OCI-LY1 (cell line): ENCODE measurements at regions not wholly inside any gene's neighbourhood (a gene's known extent, or its start where the extent isn't known, plus 50 kb on each side); places are given as distances from the start of the nearest gene placed in this dataset.

Experiments used
- H2AFZ ChIP-seq: fragments of 200-600 bp; sonication (generic), shearing (Covaris generic); 2 replicates; pipeline ENCODE4 v1.6.0; 2014; ENCODE audit warnings: antibody characterized with exemption, mild to moderate bottlenecking, low read length
- H3F3A ChIP-seq: fragments of 200-600 bp; sonication (generic), shearing (Covaris generic); 2 replicates; pipeline ENCODE4 v1.6.0; 2014; ENCODE audit warnings: mild to moderate bottlenecking, antibody characterized with exemption, low read length, moderate library complexity; ENCODE audit not compliant: insufficient read depth
- H3K27ac ChIP-seq: fragments of 200-600 bp; sonication (generic); 2 replicates; pipeline ENCODE4 v1.5.1; 2014; ENCODE audit warnings: low read length, mixed run types, mild to moderate bottlenecking, low read depth; ENCODE audit not compliant: poor library complexity, severe bottlenecking
- H3K27me3 ChIP-seq: fragments of 200-600 bp; sonication (generic); 2 replicates; pipeline ENCODE4 v1.6.0; 2014; ENCODE audit warnings: antibody characterized with exemption, mild to moderate bottlenecking, low read length, moderate library complexity; ENCODE audit not compliant: insufficient read depth
- H3K36me3 ChIP-seq: fragments of 200-600 bp; sonication (generic); 2 replicates; pipeline ENCODE4 v1.6.1; 2014; ENCODE audit warnings: mild to moderate bottlenecking, antibody characterized with exemption, low read length, moderate library complexity, mixed read lengths; ENCODE audit not compliant: insufficient read depth
- H3K4me1 ChIP-seq: fragments of 200-600 bp; sonication (generic); 2 replicates; pipeline ENCODE4 v1.5.1; 2014; ENCODE audit warnings: mild to moderate bottlenecking, low read length, moderate library complexity; ENCODE audit not compliant: insufficient read depth, severe bottlenecking
- H3K4me2 ChIP-seq: fragments of 200-600 bp; sonication (generic), shearing (Covaris generic); 2 replicates; pipeline ENCODE4 v1.6.1; 2014; ENCODE audit warnings: low read length
- H3K4me3 ChIP-seq: fragments of 200-600 bp; sonication (generic); 2 replicates; pipeline ENCODE4 v1.5.1; 2014; ENCODE audit warnings: low read length, low read depth, mild to moderate bottlenecking, mixed read lengths; ENCODE audit not compliant: poor library complexity, severe bottlenecking
- H3K79me2 ChIP-seq: fragments of 200-600 bp; shearing (Covaris generic); 2 replicates; pipeline ENCODE4 v1.6.1; 2016; ENCODE audit warnings: mixed run types, low read length, mixed read lengths; ENCODE audit not compliant: insufficient read depth
- H3K9ac ChIP-seq: fragments of 200-600 bp; sonication (generic), shearing (Covaris generic); 2 replicates; pipeline ENCODE4 v1.6.1; 2014; ENCODE audit warnings: mild to moderate bottlenecking, low read length, mixed read lengths
- H3K9me2 ChIP-seq: fragments of 200-600 bp; sonication (generic), shearing (Covaris generic); 2 replicates; pipeline ENCODE4 v1.6.1; 2014; ENCODE audit warnings: low read depth, mild to moderate bottlenecking, low read length, mixed read lengths
- H3K9me3 ChIP-seq: fragments of 200-600 bp; shearing (Covaris generic); 2 replicates; pipeline ENCODE4 v1.6.1; 2014; ENCODE audit warnings: low read length, mixed read lengths
- H4K20me1 ChIP-seq: fragments of 200-600 bp; sonication (generic), shearing (Covaris generic); 2 replicates; pipeline ENCODE4 v1.6.0; 2016; ENCODE audit warnings: mild to moderate bottlenecking, low read length; ENCODE audit not compliant: insufficient read depth
- EZH2 ChIP-seq: fragments of 200-600 bp; sonication (generic), shearing (Covaris generic); IDR thresholded peaks from 2 replicates; pipeline ENCODE4 v1.8.0; 2017; ENCODE audit warnings: borderline replicate concordance, mixed run types, mild to moderate bottlenecking, antibody characterized with exemption, low read length, moderate library complexity, mixed read lengths
- TF ChIP-seq, protein P1 (sequence below): fragments of 200-600 bp; sonication (generic), shearing (Covaris generic); IDR thresholded peaks from 2 replicates; pipeline ENCODE4 v1.5.1; 2017; ENCODE audit warnings: mild to moderate bottlenecking, antibody characterized with exemption, low read length, moderate library complexity, mixed read lengths

DNA sequence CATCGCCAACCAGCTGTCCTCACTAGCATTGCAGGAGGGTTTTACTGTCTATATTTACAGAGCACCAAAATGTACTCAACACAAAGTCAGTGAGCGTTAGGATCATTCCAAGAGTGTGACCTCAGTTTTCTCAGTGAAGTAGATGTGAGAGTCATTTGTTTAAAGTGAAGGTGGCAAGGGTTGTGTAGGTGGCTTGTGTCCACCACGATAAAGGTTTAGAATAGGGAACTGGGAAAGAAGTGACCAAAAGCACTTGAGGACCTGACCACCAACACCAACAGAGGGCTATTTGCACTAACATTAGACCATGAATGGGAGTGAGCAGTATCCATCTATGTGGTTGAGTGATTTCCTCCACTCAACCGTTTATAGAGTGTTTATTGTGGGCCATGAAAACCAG, 152.5 kb upstream of the POU2AF2 start:
- peaks cover 32% of the 10 kb centered on the region for H3K4me1 ChIP-seq
- no peaks in the 10 kb centered on the region for H4K20me1 ChIP-seq
- no peak for TF ChIP-seq EZH2
- TF ChIP-seq, protein P1, sequence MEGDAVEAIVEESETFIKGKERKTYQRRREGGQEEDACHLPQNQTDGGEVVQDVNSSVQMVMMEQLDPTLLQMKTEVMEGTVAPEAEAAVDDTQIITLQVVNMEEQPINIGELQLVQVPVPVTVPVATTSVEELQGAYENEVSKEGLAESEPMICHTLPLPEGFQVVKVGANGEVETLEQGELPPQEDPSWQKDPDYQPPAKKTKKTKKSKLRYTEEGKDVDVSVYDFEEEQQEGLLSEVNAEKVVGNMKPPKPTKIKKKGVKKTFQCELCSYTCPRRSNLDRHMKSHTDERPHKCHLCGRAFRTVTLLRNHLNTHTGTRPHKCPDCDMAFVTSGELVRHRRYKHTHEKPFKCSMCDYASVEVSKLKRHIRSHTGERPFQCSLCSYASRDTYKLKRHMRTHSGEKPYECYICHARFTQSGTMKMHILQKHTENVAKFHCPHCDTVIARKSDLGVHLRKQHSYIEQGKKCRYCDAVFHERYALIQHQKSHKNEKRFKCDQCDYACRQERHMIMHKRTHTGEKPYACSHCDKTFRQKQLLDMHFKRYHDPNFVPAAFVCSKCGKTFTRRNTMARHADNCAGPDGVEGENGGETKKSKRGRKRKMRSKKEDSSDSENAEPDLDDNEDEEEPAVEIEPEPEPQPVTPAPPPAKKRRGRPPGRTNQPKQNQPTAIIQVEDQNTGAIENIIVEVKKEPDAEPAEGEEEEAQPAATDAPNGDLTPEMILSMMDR, result no peak
- no peaks in the 10 kb centered on the region for H3F3A ChIP-seq
- no peaks in the 10 kb centered on the region for H3K9me3 ChIP-seq
- H3K4me3 ChIP-seq, result no peak overlapping the region
- no peaks in the 10 kb centered on the region for H3K9me2 ChIP-seq
- no peaks in the 10 kb centered on the region for H3K27me3 ChIP-seq
- no peak overlapping the region for H3K9ac ChIP-seq
- no peak overlapping the region for H2AFZ ChIP-seq
- no peaks in the 10 kb centered on the region for H3K36me3 ChIP-seq
- H3K27ac ChIP-seq, result no peak overlapping the region
- no peaks in the 10 kb centered on the region for H3K79me2 ChIP-seq
- no peak overlapping the region for H3K4me2 ChIP-seq

DNA sequence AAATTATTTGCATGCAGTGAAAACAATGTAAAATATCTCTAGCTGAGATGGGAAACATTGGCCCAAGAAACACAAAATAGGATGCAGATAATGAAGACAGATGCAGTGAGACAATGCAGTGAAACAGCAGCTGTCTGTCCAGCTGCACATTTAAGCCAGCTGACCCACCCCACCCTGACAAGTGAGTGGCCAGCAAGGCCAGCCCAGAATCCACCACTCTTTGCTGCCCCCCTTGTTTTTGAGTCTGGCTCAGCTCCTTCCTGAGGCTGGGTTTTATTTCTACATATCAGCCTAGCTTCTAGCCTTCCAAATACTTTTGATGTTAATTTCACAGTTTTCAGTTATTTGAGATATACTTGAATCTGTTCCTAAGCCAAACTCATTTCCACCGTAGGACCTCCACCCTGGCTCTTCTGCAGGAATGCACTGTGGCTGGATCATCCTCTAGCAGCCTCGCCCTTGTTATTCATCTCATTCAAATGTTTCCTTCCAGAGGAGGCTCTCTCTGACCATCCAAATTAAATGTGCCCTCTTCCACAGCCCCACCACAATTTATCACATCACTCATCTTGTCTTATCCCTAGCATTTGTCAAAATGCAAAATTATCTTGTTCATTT, 154.1 kb upstream of the POU2AF2 start:
- H3K4me1 ChIP-seq, result peaks cover 22% of the 10 kb centered on the region
- no peak overlapping the region for H3K4me2 ChIP-seq
- H3K79me2 ChIP-seq, result no peaks in the 10 kb centered on the region
- no peaks in the 10 kb centered on the region for H4K20me1 ChIP-seq
- TF ChIP-seq, protein P1, result no peak
- no peak for TF ChIP-seq EZH2
- H3K4me3 ChIP-seq, result no peak overlapping the region
- H3K9ac ChIP-seq, result no peak overlapping the region
- no peaks in the 10 kb centered on the region for H3K9me2 ChIP-seq
- H3K27me3 ChIP-seq, result no peaks in the 10 kb centered on the region
- no peaks in the 10 kb centered on the region for H3F3A ChIP-seq
- H3K9me3 ChIP-seq, result no peaks in the 10 kb centered on the region
- H3K27ac ChIP-seq, result no peak overlapping the region
- H3K36me3 ChIP-seq, result no peaks in the 10 kb centered on the region
- no peak overlapping the region for H2AFZ ChIP-seq

- TF ChIP-seq EZH2, result no peak
- TF ChIP-seq, protein P1, result no peak
- H2AFZ ChIP-seq, result no peak overlapping the region
- no peak overlapping the region for H3K9ac ChIP-seq
- H3K4me3 ChIP-seq, result no peak overlapping the region
- H3K9me2 ChIP-seq, result no peaks in the 10 kb centered on the region
- H3K36me3 ChIP-seq, result no peaks in the 10 kb centered on the region
- no peak overlapping the region for H3K4me2 ChIP-seq
- peaks cover 31% of the 10 kb centered on the region for H3K4me1 ChIP-seq
- H3K27ac ChIP-seq, result no peak overlapping the region
- H3K27me3 ChIP-seq, result no peaks in the 10 kb centered on the region
- no peaks in the 10 kb centered on the region for H4K20me1 ChIP-seq
- H3K79me2 ChIP-seq, result no peaks in the 10 kb centered on the region
- no peaks in the 10 kb centered on the region for H3K9me3 ChIP-seq
- H3F3A ChIP-seq, result no peaks in the 10 kb centered on the region
Observed at GRCh38 chr11:111089759-111090158, 155.8 kb upstream of the POU2AF2 start.
